HG03159 (cell line): ENCODE measurements at regions not wholly inside any gene's neighbourhood (a gene's known extent, or its start where the extent isn't known, plus 50 kb on each side); places are given as distances from the start of the nearest gene placed in this dataset.

Experiments
- ATAC-seq: cut with Tn5 transposase; IDR thresholded peaks from one replicate; pipeline ENCODE4 v1.9.1; 2021; ENCODE audit warnings: mild to moderate bottlenecking, moderate library complexity; ENCODE audit not compliant: unreplicated experiment

DNA sequence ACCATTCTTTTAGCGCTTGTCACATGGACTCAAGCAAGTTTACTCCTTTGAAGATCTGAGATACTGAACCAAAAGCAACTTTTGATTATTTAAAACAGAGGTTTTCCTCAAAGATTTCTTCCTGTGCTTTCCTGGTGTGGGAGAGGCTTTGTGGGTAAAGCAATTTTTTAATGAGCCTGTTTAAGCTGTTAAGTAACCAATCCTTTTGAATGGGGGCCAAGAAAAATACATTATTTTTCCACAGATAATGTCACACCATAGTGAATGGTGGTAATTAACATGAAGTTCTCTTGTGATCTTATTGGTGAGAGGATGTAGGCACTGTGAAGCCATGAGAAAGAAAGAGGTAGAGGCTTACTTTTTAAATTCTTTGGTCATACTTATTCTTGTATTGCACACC lies 55.8 kb upstream of the OBI1 start:
- ATAC-seq, result no peak

DNA sequence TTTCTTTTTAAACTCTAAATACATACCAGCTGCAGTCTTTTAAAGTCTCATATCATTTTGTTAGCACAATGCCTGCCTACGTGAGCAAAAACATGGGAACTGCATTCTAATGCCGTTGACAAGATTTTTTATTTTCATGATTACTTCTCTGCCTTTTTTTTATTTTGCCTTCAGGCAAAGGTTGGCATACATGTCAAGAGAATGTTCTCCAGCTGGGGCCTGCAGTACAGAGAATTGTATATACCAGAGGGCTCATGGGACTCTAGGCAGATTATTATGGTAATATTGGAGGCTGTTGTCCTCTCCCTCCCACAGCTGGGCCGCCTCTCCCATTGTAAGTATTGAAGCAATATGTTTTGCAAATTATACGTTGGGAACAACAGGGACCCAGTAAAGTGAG lies 53.9 kb upstream of the OBI1 start:
- ATAC-seq, result no peak

DNA sequence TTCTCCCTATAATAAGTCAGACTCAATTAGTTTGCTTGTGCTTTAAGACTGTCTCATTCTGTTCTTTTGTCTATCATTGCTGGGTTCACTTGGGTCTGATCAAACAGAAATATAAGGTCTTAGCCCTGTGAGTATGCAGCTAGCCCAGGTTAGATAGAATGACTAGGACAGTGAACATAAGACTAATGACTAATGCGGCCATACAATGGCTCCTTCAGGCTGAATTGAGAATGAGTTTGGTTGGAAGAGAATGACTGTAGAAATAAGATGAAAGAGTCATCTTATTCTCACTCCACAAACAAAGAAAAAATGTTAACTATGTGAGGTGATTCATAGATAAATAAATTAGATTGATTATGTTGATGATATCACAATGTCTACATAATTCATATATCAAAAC lies 50.1 kb upstream of the OBI1 start:
- ATAC-seq, result no peak
